Embryonic facial prominence (tissue), 1 donor: ENCODE measurements at regions not wholly inside any gene's neighbourhood (a gene's known extent, or its start where the extent isn't known, plus 50 kb on each side); places are given as distances from the start of the nearest gene placed in this dataset.

ENCODE experiments used
- DNase-seq: peaks from one replicate; pipeline ENCODE4 v3.0.0-alpha.2; 2016; ENCODE audit errors: extremely low spot score

DNA sequence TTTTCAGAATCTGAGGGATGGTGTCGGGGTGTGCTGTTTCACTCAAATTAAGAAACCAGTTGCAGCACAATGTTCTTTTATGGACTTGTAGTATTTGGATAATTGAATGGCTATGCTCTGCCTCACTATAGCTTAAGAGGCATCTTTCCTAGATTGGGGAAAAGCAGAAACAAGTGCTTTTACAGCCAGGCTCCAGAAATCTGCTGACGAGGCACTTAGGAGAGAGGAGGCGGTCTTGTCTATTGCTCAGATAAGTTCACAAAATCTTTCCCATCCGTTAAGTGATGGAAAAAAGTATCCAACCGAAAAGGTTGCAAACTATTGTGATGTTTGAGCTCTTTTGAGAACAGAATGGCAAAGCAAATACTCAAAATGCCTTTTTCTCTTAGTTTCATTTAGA, 336.1 kb upstream of the RARB start:
- no peak for DNase-seq

GRCh38 chr3:25094932-25095685, 333.0 kb upstream of the RARB start:
- DNase-seq = no peak

- no peak for DNase-seq
Observed at GRCh38 chr3:25096536-25096935, 331.5 kb upstream of the RARB start.

GRCh38 chr3:25097023-25097422, 331.0 kb upstream of the RARB start:
- no peak for DNase-seq

- no peak for DNase-seq
Observed at GRCh38 chr3:25099666-25100065, 328.4 kb upstream of the RARB start.

GRCh38 chr3:25103391-25103790, 324.7 kb upstream of the RARB start:
- no peak for DNase-seq

- DNase-seq = no peak
Observed at GRCh38 chr3:25107918-25108617, 320.0 kb upstream of the RARB start.

DNA sequence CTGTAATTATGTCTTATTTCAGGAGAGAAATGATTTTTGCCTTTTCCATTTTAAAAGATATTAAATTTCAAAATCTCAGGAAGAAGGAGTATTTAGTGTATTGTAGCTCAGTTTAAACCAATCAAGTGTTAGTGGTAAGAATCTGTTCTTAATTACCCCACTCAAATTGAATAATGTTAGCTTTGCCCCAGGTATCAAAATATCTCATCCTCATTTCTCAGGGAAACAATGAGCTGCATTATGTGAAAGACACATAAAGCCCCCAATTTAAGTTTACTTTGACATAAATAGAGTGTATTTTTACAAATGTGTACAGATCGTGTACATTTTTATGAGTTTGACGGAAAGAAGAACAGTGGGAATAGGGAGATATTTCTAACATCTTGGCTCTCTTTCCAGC, 317.4 kb upstream of the RARB start:
- peak; percentile 14 for DNase-seq

DNA sequence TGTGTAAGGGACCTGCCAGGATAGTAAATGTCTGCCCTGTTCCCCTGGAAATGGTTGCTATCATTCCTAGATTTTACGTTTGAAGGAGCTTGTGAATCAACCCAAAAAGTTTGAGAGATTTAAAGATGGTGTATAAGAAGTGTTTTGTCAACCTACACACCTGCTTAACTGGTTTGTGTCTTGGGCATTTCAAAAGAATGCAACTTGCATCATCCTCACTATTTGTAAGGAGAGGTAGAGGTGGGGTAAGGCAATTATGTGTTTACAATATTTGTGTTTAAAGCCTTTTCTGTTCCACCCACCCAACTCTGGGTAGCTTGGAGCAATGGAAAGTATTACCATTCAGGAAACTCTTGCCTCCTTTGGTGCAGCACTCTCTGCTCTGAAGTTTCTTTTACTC, 314.2 kb upstream of the RARB start:
- no peak for DNase-seq

- no peak for DNase-seq
Observed at GRCh38 chr3:25114532-25114931, 313.5 kb upstream of the RARB start.

GRCh38 chr3:25117005-25117593, 311.0 kb upstream of the RARB start:
- DNase-seq = no peak

DNA sequence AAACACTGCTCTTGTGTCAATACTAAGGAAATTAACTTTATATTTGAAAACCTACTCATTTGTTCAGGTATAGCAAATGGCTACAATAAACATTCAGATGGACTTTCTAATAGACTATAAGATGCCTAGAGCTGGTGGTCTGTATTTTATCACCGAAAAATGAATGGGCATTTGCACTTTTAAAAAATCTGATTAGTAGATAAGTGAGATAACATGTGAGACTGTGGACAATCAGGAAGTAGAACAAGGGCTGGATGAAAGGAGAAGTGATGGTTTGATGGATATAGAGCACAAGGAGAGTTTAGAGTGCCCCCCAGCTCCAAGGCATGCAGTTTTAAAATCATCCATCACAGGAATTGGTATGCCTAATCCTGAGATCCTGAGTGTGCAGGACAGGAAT, 308.4 kb upstream of the RARB start:
- DNase-seq = no peak

GRCh38 chr3:25120665-25121064, 307.4 kb upstream of the RARB start:
- no peak for DNase-seq

GRCh38 chr3:25125201-25125600, 302.9 kb upstream of the RARB start:
- no peak for DNase-seq

GRCh38 chr3:25128735-25129134, 299.3 kb upstream of the RARB start:
- no peak for DNase-seq

GRCh38 chr3:25130724-25131520, 297.1 kb upstream of the RARB start:
- DNase-seq = no peak

GRCh38 chr3:25133588-25133987, 294.5 kb upstream of the RARB start:
- no peak for DNase-seq

GRCh38 chr3:25137606-25138005, 290.5 kb upstream of the RARB start:
- DNase-seq = no peak

DNA sequence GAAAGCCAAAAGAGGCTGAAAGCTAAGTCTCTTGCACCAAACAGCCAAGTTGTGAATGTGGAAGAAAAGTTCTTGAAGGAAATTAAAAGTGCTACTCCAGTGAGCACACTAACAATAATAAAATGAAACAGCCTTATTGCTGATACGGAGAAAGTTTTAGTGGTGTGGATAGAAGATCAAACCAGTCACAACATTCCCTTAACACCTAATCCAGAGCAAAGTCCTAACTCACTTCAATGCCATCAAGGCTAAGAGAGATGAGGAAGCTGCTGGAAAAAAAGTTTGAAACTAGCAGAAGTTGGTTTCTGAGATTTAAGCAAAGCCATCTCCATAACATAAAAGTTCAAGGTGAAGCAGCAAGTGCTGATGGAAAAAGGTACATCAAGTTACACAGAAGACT, 288.8 kb upstream of the RARB start:
- DNase-seq = no peak

DNA sequence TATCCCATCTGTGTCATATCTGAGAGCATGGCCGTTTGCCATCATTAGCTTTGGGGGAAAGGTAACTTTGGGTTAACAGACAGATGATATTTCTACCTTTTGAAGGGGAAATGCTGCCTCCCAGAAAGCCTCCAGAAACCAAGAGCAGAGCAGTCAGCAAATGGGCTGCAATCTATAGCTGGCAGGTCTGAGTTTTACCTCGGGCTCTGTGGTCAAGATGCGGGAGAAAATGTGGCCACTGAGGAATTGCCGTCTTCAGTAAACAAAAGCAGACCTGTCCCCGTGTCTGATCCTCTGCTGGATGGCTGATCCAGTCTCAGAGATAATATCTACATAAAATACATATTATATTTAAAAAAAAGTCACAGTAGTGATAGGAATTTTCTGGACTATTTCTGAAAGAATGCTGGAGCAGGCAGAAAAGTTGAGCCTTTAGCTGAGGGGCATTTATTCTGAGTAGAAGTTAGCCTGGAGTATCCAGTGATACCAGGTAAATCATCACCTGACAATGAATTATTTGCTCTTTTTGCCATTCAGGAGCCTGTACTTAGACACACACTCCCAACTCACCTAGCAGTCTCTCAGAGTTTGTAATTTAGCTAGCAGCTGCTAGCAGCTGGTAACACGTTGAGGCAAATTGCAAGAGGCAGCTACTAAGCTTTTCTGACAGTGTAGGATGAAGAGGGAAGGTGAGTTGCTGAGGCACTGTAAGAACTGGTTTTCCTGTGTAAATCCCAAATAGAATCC, 285.3 kb upstream of the RARB start:
- no peak for DNase-seq

- DNase-seq = no peak
Observed at GRCh38 chr3:25143356-25144025, 284.6 kb upstream of the RARB start.
